ENCODE measurements at regions not wholly inside any gene's neighbourhood (a gene's known extent, or its start where the extent isn't known, plus 50 kb on each side); places are given as distances from the start of the nearest gene placed in this dataset.
A peak's percentile ranks its signal among the peaks of the same experiment; 100 is the strongest.
"Not testable (repeated sequence)": the region's sequence is repeated elsewhere in the genome, so short reads cannot be mapped to it uniquely, and the experiment has no call there.

GRCh38 chr14:83977583-83977982 lies 1552.4 kb upstream of the FLRT2 start:
- no peaks in the 10 kb centered on the region for H3K4me1 ChIP-seq (ENCODE audit: control insufficient read depth in 1 of 2, insufficient read depth in 1 of 2, low read depth in 1 of 2, low read length in 1 of 2)
- no peaks in the 10 kb centered on the region for H3K27me3 ChIP-seq
- no peak for TF ChIP-seq CTCF (IDR thresholded peaks at IDR 0.05)
- no peaks in the 10 kb centered on the region for H3K9me3 ChIP-seq
- H3K27ac ChIP-seq, result no peak overlapping the region
- no peaks in the 10 kb centered on the region for H3K36me3 ChIP-seq
- H3K4me3 ChIP-seq (ENCODE audit: low read depth in 1 of 2, low read length in 1 of 2), result no peak overlapping the region

DNA sequence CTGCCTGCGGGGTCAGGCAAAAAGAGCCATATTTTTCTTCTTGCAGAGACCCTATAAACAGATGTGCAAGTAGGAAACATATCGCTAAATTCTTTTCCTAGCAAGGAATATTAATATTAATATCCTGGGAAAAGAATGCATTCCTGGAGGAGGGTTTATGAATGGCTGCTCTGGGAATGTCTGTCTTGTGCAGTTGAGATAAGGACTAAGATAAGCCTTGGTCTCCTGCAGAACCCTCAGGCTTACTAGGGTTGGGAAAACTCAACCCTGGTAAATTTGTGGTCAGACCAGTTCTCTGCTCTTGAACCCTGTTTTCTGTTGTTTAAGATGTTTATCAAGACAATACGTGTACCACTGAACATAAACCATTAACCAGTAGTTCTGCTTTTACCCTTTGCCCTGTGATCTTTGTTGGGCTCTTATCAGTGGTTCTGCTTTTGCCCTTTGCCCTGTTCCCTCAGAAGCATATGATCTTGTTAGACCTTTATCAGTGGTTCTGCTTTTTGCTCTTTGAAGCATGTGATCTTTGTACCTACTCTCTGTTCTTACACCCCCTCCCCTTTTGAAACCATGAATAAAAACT lies 1548.2 kb upstream of the FLRT2 start:
- H3K9me3 ChIP-seq, H3K36me3 ChIP-seq, H3K27me3 ChIP-seq: not testable (repeated sequence)

DNA sequence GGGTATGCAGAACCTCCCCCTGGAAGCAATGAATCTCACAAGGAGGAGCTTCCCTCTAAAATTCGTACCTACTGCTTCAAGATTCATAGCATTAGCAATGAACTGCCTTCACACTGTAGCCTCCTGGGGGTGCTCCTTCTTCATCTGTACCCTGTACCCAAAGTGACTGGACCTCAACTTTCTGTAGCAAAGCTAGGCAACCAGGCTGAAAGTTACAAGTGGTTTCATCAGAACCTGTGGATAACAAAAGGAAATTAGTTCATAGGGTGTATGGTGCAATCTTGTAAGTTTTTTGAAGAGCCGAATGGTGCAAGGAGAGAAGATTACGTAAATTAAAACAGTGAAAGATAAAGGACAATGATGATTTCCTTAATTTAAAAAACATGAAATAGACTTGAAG lies 1541.7 kb upstream of the FLRT2 start:
- H3K9me3 ChIP-seq, result peaks cover 3% of the 10 kb centered on the region
- H3K27ac ChIP-seq, result peak overlapping the region; percentile 58
- H3K4me1 ChIP-seq (ENCODE audit: control insufficient read depth in 1 of 2, insufficient read depth in 1 of 2, low read depth in 1 of 2, low read length in 1 of 2), result peaks cover 21 to 27% of the 10 kb centered on the region in 2 experiments
- H3K36me3 ChIP-seq, result no peaks in the 10 kb centered on the region
- no peak for TF ChIP-seq CTCF (IDR thresholded peaks at IDR 0.05)
- H3K27me3 ChIP-seq, result no peaks in the 10 kb centered on the region
- H3K4me3 ChIP-seq (ENCODE audit: low read depth in 1 of 2, low read length in 1 of 2), result no peak overlapping the region

More for the DNA sequence above, 1548.2 kb upstream of the FLRT2 start:
- not testable (repeated sequence) for H3K4me3 ChIP-seq (ENCODE audit: low read depth in 1 of 2, low read length in 1 of 2); H3K27ac ChIP-seq; H3K4me1 ChIP-seq (ENCODE audit: control insufficient read depth in 1 of 2, insufficient read depth in 1 of 2, low read depth in 1 of 2, low read length in 1 of 2)

DNA sequence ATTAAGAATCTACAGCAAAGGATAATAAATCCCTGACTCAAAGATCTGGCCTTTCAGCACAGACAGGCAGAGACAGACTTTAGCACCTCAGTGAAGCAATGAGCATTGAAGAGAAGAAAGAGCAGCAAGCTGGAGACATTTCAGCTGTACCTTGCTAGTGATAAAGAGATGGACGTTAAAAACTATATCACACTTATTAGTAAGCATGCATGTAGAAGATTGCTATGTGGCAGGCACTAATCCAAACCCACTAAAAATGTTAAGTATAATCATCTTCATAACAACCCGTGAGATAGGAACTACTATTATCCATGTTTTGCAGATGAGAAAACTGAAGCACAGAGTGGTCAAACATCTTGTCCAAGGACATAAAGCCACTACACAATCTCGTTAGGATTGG lies 1538.3 kb upstream of the FLRT2 start:
- H3K4me1 ChIP-seq (ENCODE audit: control insufficient read depth in 1 of 2, insufficient read depth in 1 of 2, low read depth in 1 of 2, low read length in 1 of 2), result peaks cover 19 to 24% of the 10 kb centered on the region in 2 experiments
- H3K36me3 ChIP-seq, result no peaks in the 10 kb centered on the region
- no peak overlapping the region for H3K27ac ChIP-seq
- no peaks in the 10 kb centered on the region for H3K27me3 ChIP-seq
- H3K4me3 ChIP-seq (ENCODE audit: low read depth in 1 of 2, low read length in 1 of 2), result no peak overlapping the region
- no peaks in the 10 kb centered on the region for H3K9me3 ChIP-seq
- no peak for TF ChIP-seq CTCF (IDR thresholded peaks at IDR 0.05)

GRCh38 chr14:83992857-83993256 lies 1537.1 kb upstream of the FLRT2 start:
- no peaks in the 10 kb centered on the region for H3K9me3 ChIP-seq
- no peaks in the 10 kb centered on the region for H3K27me3 ChIP-seq
- H3K27ac ChIP-seq, result no peak overlapping the region
- no peaks in the 10 kb centered on the region for H3K36me3 ChIP-seq
- peaks cover 7 to 13% of the 10 kb centered on the region in 2 experiments for H3K4me1 ChIP-seq (ENCODE audit: control insufficient read depth in 1 of 2, insufficient read depth in 1 of 2, low read depth in 1 of 2, low read length in 1 of 2)
- H3K4me3 ChIP-seq (ENCODE audit: low read depth in 1 of 2, low read length in 1 of 2), result no peak overlapping the region
- TF ChIP-seq CTCF (IDR thresholded peaks at IDR 0.05), result no peak

- Histone ChIP-seq H3K36me3 (no peaks in the 10 kb centered on the region), H3K27ac (no peak overlapping the region), H3K9me3 (no peaks in the 10 kb centered on the region), H3K4me3 (ENCODE audit: low read depth in 1 of 2, low read length in 1 of 2) (no peak overlapping the region), H3K4me1 (ENCODE audit: control insufficient read depth in 1 of 2, insufficient read depth in 1 of 2, low read depth in 1 of 2, low read length in 1 of 2) (peaks cover 0 to 6% of the 10 kb centered on the region in 2 experiments), H3K27me3 (no peaks in the 10 kb centered on the region)
- TF ChIP-seq CTCF (IDR thresholded peaks at IDR 0.05), result no peak
Measured at GRCh38 chr14:83993545-83993944, 1536.4 kb upstream of the FLRT2 start.
